GM12878 (cell line): ENCODE measurements at regions not wholly inside any gene's neighbourhood (a gene's known extent, or its start where the extent isn't known, plus 50 kb on each side); places are given as distances from the start of the nearest gene placed in this dataset.

Experiments
- ATAC-seq: fragments of 200-7000 bp; cut with Tn5 transposase; 3 replicates; pipeline ENCODE4 v1.9.1; 2020; ENCODE audit warnings: mild to moderate bottlenecking, moderate library complexity
- BruUV-seq: library from RNA; stranded (reverse); fragments of 400-500 nt; replicated peaks from 2 replicates; lab custom pipeline; 2021; lab: Mats Ljungman, UMichigan
- CTCF ChIA-PET: fragments of 300-600 bp; sonication (Branson Sonifier 250); formaldehyde crosslinking; extraction: SDS; loops from one replicate; lab custom pipeline; 2021; ENCODE audit warnings: inconsistent platforms; lab: Yijun Ruan, JAX
- POLR2A ChIA-PET: fragments of 350-600 bp; formaldehyde crosslinking; extraction: SDS; loops from one replicate; lab custom pipeline; 2021; ENCODE audit warnings: inconsistent platforms; lab: Charles Lee
- RAD21 ChIA-PET: fragments of 300-600 bp; sonication (Branson Sonifier 250); formaldehyde crosslinking; loops from one replicate; lab custom pipeline; 2023; ENCODE audit warnings: antibody characterized with exemption; ENCODE audit not compliant: unreplicated experiment; lab: Charles Lee
- SMC1A ChIA-PET: fragments of 300-600 bp; sonication (Branson Sonifier 250); formaldehyde crosslinking; loops from one replicate; lab custom pipeline; 2023; ENCODE audit not compliant: unreplicated experiment, uncharacterized antibody; lab: Charles Lee
- DNase-seq: peaks from one replicate; pipeline ENCODE4 v3.0.0-alpha.2; 2011; ENCODE audit warnings: low read depth, low spot score
- FAIRE-seq: peaks from 3 replicates; lab custom pipeline; 2011; peaks lifted over from hg19 to GRCh38; lab: Jason Lieb, UNC
- H2AFZ ChIP-seq: 2 replicates; pipeline ENCODE4 v1.6.0; 2011; ENCODE audit warnings: low read depth, low read length, control low read depth; ENCODE audit not compliant: control insufficient read depth
- H3K27ac ChIP-seq: 2 replicates; pipeline ENCODE4 v1.5.1; 2011; ENCODE audit warnings: control low read depth; ENCODE audit not compliant: control insufficient read depth, insufficient read depth
- H3K27me3 ChIP-seq, 2 experiments: replicated peaks in 1 of 2; 2 replicates each; pipeline versions ENCODE4 v1.6.0 to v1.6.1; 2011; ENCODE audit warnings: low read length in 1 of 2; ENCODE audit not compliant: control insufficient read depth in 2 of 2, insufficient read depth in 2 of 2
- H3K36me3 ChIP-seq, 2 experiments: 2 replicates each; pipeline ENCODE4 v1.5.1; 2011; ENCODE audit warnings: low read length in 1 of 2; ENCODE audit not compliant: control insufficient read depth in 2 of 2, insufficient read depth in 2 of 2
- H3K4me1 ChIP-seq: 2 replicates; pipeline ENCODE4 v1.6.1; 2011; ENCODE audit warnings: mild to moderate bottlenecking, low read length, moderate library complexity, mixed read lengths; ENCODE audit not compliant: control insufficient read depth, insufficient read depth
- H3K4me2 ChIP-seq: 2 replicates; pipeline ENCODE4 v1.6.0; 2011; ENCODE audit warnings: control low read depth; ENCODE audit not compliant: control insufficient read depth, insufficient read depth
- H3K4me3 ChIP-seq: fragments of 200-600 bp; sonication (generic); 2 replicates; pipeline ENCODE4 v1.5.1; 2016
- H3K79me2 ChIP-seq: 2 replicates; pipeline ENCODE4 v1.6.0; 2011; ENCODE audit warnings: low read length; ENCODE audit not compliant: control insufficient read depth, insufficient read depth
- H3K9ac ChIP-seq: 2 replicates; pipeline ENCODE4 v1.8.0; 2011; ENCODE audit warnings: low read length, control low read depth, mixed read lengths; ENCODE audit not compliant: control insufficient read depth, insufficient read depth
- H3K9me3 ChIP-seq: replicated peaks from 3 replicates; pipeline ENCODE4 v1.5.1; 2011; ENCODE audit warnings: mild to moderate bottlenecking, low read length; ENCODE audit not compliant: control insufficient read depth, insufficient read depth
- H4K20me1 ChIP-seq: 2 replicates; pipeline ENCODE4 v1.6.0; 2011; ENCODE audit not compliant: control insufficient read depth, insufficient read depth
- IKZF1 ChIP-seq: fragments of 450-650 bp; conservative IDR thresholded peaks from 2 replicates; pipeline ENCODE4 v1.6.1; 2017; ENCODE audit warnings: antibody characterized with exemption, mild to moderate bottlenecking
- JUND ChIP-seq: IDR thresholded peaks from 2 replicates; pipeline ENCODE4 v1.6.1; 2012; ENCODE audit warnings: low read depth, mild to moderate bottlenecking, low read length, improper control_type of control experiment, moderate library complexity
- KLF5 ChIP-seq: fragments of 450-650 bp; IDR thresholded peaks from 2 replicates; pipeline ENCODE4 v1.6.1; 2014; ENCODE audit warnings: mild to moderate bottlenecking; ENCODE audit not compliant: partially characterized antibody
- RUNX3 ChIP-seq: IDR thresholded peaks from 2 replicates; pipeline ENCODE4 v1.6.1; 2012; ENCODE audit warnings: low read length, inconsistent platforms
- SMARCA5 ChIP-seq: fragments of 450-650 bp; IDR thresholded peaks from 2 replicates; pipeline ENCODE4 v1.6.1; 2017; ENCODE audit warnings: mild to moderate bottlenecking
- YY1 ChIP-seq: IDR thresholded peaks from 2 replicates; pipeline ENCODE4 v1.6.1; 2011; ENCODE audit warnings: low read depth, mild to moderate bottlenecking, low read length
- WGBS: methylation state at CpG from one replicate; pipeline ENCODE4 v1.1.6; 2016; ENCODE audit warnings: low lambda C conversion rate; ENCODE audit not compliant: insufficient replicate concordance, insufficient coverage; ENCODE audit errors: missing lambda C conversion rate; 5-methylcytosine and 5-hydroxymethylcytosine counted together
- in situ Hi-C: fragments of 300-500 bp; cut with MboI; formaldehyde crosslinking; loops from 9 replicates; pipeline ENCODE4 v1.14.3; 2018; ENCODE audit warnings: mixed read lengths
- intact Hi-C: fragments of 100-400 bp; cut with micrococcal nuclease; formaldehyde crosslinking; loops from one replicate; pipeline ENCODE4 v1.14.2; 2022; ENCODE audit not compliant: unreplicated experiment
- TF ChIP-seq, protein P1 (sequence below): fragments of 450-650 bp; IDR thresholded peaks from 2 replicates; pipeline ENCODE4 v1.6.1; 2017; ENCODE audit warnings: mild to moderate bottlenecking
- TF ChIP-seq, protein P2 (sequence below): fragments of 450-650 bp; IDR thresholded peaks from 2 replicates; pipeline ENCODE4 v1.6.1; 2017; ENCODE audit warnings: borderline replicate concordance

DNA sequence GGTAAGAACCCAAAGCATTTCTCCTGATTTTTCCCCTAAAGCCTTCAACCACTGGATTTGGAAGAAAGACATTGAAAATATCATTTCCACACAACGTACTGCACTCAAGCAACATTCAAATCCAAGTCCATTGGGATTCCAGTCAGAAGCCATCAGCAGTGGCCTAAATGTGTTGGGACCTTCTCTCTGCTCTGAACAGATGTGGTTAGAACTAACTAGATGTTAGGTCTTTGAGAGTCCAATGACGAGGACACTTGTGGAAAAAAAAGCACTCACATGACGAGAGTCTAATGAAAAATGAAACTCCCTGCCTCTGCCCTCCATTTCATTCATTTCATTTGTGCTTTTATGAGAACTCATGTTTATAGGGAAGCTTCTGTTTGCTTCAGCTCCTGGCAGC, 382.3 kb downstream of the SIPA1L2 start:
- CTCF ChIA-PET: no interaction called here
- Histone ChIP-seq H4K20me1 (no peaks in the 10 kb centered on the region), H3K27me3 (no peaks in the 10 kb centered on the region; a peak in 1 of 4 replicates), H3K4me3 (no peak overlapping the region), H3K4me2 (no peak overlapping the region), H3K79me2 (no peaks in the 10 kb centered on the region), H3K9ac (no peak overlapping the region), H3K4me1 (no peaks in the 10 kb centered on the region), H3K9me3 (no peaks in the 10 kb centered on the region), H2AFZ (no peak overlapping the region), H3K27ac (no peak overlapping the region), H3K36me3 (no peaks in the 10 kb centered on the region)
- TF ChIP-seq RUNX3 (no peak), YY1 (no peak), KLF5 (no peak), IKZF1 (no peak), JUND (no peak), SMARCA5 (no peak)
- TF ChIP-seq, protein P1, sequence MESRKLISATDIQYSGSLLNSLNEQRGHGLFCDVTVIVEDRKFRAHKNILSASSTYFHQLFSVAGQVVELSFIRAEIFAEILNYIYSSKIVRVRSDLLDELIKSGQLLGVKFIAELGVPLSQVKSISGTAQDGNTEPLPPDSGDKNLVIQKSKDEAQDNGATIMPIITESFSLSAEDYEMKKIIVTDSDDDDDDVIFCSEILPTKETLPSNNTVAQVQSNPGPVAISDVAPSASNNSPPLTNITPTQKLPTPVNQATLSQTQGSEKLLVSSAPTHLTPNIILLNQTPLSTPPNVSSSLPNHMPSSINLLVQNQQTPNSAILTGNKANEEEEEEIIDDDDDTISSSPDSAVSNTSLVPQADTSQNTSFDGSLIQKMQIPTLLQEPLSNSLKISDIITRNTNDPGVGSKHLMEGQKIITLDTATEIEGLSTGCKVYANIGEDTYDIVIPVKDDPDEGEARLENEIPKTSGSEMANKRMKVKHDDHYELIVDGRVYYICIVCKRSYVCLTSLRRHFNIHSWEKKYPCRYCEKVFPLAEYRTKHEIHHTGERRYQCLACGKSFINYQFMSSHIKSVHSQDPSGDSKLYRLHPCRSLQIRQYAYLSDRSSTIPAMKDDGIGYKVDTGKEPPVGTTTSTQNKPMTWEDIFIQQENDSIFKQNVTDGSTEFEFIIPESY: no peak
- TF ChIP-seq, protein P2, sequence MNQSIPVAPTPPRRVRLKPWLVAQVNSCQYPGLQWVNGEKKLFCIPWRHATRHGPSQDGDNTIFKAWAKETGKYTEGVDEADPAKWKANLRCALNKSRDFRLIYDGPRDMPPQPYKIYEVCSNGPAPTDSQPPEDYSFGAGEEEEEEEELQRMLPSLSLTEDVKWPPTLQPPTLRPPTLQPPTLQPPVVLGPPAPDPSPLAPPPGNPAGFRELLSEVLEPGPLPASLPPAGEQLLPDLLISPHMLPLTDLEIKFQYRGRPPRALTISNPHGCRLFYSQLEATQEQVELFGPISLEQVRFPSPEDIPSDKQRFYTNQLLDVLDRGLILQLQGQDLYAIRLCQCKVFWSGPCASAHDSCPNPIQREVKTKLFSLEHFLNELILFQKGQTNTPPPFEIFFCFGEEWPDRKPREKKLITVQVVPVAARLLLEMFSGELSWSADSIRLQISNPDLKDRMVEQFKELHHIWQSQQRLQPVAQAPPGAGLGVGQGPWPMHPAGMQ: no peak
- RAD21 ChIA-PET: no interaction called here
- ATAC-seq (no peak), DNase-seq (no peak), FAIRE-seq (no peak)
- BruUV-seq: no TSS peak
- POLR2A ChIA-PET: no interaction called here
- intact Hi-C loops: no loop called here
- WGBS: 0% methylated on average over 3 of the region's 3 CpGs
- in situ Hi-C loops: no loop called here
- SMC1A ChIA-PET: no interaction called here
